GM18868 (cell line): ENCODE measurements at regions not wholly inside any gene's neighbourhood (a gene's known extent, or its start where the extent isn't known, plus 50 kb on each side); places are given as distances from the start of the nearest gene placed in this dataset.
"Not testable (repeated sequence)": the region's sequence is repeated elsewhere in the genome, so short reads cannot be mapped to it uniquely, and the experiment has no call there.

Experiments used
- ATAC-seq: cut with Tn5 transposase; IDR thresholded peaks from one replicate; pipeline ENCODE4 v1.9.1; 2021; ENCODE audit warnings: mild to moderate bottlenecking, moderate library complexity; ENCODE audit not compliant: unreplicated experiment

DNA sequence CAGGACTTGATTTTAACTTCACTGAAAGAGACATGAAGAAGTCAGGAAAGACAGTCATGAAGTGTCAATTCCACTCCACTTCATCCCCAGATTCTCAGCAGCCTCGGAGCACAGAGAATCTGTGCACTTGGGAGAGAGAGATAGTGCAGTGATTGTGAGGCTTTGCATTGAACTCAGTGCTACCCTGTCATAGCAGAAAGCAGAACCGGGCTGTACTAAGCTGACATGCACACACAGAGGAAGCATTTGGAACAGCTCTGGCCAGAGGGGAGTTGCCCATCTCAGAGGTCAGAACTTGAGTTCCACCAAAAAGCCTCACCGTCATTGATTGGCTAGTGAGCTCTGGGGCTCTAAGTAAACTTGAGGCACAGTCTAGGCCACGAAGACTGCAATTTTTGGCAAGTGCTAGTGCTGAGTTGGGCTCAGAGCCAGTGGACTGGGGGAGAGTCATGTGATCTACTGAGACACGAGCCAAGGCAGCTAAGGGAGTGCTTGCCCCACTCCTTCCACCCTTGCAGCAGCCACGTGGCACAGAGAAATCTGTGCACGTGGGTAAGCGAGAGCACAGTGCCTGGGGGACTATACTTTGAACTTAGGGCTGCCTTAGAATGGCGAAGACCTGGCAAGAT is 810.2 kb upstream of the ADAMTS5 start:
- no peak for ATAC-seq

DNA sequence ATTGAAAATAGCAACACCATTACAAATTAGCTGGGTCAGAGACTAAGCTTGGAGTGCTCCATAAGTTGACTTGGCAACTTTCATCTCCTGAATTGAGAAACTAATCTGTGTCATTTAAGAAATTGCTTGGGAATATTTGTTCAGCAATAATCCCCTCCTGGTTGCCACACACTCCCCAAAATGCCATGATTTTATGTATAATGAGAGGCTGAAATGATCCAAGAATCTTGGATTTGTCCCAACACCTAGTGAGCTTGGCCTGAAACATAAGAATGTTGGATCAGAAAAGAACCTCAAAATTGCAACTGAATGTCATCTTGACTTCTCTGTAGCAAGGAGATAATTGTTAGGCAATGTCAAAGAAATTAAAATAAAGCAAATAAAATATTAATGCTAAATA is 805.9 kb upstream of the ADAMTS5 start:
- no peak for ATAC-seq

DNA sequence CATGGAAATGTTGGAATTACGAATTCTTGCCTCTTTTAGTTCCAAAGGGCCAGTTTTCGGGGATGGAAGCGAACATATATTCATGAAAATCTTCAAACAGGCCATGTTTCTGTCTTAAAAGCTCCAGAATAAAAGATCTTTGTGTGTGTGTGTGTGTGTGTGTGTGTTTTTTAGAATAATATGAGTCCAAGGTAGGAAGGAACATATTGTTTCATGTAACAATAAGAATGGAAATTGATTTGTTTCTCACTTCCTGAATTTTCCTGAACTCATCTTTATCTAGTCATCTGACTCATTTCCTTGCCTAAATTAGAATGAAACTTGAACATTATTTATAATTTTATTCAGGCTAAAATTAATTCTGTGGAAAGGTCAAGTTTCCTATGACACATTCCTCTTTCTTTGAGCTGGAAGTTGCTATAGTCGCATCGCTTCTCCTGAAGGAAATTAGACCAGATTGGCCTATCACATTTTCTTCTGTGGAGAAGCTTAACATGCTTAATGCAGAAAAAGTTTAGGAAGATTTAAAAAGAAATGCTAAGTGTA is 805.1 kb upstream of the ADAMTS5 start:
- ATAC-seq, result no peak

DNA sequence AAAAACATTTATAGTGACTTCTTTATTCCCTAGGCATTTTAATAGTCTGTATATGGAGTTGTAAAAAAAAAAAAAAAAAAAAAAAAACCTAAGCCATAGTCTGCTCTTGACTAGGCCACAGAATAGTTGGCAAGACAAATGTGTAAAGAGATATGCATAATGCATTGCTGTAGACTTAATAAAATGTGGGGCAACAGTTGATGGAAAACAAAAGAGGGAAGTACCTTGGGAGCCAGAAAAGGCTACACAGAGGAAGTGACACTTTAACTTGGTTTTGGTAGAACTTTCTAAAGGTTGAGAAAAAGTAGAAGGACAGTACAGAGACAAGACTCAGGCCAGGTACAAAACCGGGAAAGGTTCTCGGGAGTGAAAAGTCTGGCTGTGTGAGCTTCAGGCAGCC is 802.9 kb upstream of the ADAMTS5 start:
- ATAC-seq, result no peak

- not testable (repeated sequence) for ATAC-seq
Measured at GRCh38 chr21:27768046-27768637, 801.3 kb upstream of the ADAMTS5 start.

DNA sequence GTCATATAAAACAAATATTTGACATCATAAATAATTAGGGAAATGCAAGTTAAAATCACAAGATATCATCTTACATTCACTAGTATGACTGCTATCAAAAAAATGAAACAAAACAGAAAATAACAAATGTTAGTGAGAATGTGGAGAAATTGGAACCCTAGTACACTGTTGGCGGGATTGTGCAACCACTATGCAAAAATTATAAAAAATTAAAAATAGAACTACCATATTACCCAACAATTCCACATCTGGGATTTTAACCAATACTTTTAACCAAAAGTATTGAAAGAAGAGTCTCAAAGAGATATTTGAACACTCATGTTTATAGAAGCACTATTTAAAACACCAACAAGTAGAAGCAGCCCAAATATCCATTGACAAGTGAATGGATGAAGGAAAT is 797.2 kb upstream of the ADAMTS5 start:
- ATAC-seq, result no peak

GRCh38 chr21:27761623-27762022 is 794.7 kb upstream of the ADAMTS5 start:
- no peak for ATAC-seq

GRCh38 chr21:27759820-27760219 is 792.9 kb upstream of the ADAMTS5 start:
- no peak for ATAC-seq

DNA sequence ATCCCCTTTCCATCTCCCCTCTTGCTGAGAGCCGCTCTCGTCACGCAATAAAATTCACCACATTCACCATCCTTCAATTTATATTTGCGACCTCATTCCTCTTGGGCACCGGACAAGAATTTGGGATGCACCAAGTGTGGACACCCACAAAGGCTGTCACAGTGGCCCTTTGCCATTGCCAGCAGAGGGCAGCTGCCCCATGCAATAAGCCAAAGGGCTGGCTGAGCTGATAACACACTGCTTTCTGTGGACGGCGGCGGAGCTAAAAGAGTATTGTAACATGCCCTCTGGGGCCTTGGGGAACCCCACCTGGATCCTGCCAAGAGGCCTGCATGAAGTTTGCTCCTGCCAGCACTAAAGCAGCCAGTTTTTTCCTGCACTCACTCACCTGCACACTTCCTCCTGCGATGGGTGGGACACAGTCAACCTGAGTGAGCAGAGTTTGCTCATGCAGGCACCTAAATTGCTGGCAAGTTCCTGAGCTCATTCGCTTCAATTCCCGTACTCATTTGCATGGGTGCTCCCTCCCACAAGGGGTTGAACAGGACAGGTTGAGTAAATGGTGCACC is 792.3 kb upstream of the ADAMTS5 start:
- ATAC-seq, result no peak

- no peak for ATAC-seq
Measured at GRCh38 chr21:27756191-27756590, 789.3 kb upstream of the ADAMTS5 start.

- ATAC-seq, result no peak
Measured at GRCh38 chr21:27743971-27744564, 777.2 kb upstream of the ADAMTS5 start.

DNA sequence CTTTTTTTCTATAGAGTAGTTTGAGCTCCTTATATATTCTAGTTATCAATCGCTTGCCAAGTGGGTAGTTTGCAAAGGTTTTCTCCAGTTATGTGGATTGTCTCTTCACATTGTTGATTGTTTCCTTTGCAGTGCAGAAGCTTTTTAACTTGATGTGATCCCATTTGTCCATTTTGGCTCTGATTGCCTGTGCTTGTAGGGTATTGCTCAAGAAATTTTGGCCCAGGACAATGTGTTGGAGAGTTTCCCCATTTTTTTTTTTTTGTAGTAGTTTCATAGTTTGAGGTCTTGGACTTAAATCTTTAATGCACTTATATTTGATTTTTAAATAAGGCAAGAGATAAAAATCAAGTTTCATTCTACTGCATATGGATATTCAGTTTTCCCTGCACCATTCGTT is 774.8 kb upstream of the ADAMTS5 start:
- ATAC-seq, result no peak

DNA sequence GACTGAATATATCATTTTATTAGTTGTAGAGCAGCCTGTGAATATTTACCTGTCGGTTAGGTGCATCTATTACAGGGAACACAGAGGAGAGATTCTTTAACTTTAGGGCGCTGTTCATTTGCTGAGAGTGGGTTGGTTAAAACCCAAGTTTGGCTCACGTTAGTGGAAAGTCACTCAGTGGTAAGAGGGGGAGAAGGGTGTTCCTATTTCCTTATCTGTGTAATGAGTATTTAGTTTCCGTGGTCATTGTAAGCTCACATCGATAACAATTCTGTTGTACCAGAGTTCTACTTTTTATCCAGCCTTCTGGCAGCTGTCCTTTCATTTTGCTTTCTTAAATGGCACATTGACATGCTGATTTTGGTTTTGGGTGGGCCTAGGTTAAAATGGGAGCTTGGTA is 773.2 kb upstream of the ADAMTS5 start:
- ATAC-seq, result no peak

DNA sequence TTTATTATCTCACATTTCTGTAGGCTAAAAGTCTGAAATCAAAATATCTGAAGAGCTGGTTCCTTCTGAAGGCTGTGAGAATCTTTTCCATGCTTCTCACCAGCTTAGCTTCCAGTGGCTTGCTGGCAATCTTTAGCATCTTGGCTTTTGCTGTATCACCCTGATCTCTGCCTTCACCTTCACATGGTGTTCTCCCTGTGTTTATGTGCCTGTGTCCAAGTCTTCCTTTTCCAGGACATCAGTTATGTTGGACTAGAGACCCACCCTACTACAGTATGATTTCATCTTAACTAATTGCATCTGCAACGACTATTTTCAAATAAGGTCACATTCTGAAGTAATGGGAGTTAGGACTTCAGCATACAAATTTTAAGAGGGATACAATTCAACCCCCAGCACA is 772.3 kb upstream of the ADAMTS5 start:
- no peak for ATAC-seq

DNA sequence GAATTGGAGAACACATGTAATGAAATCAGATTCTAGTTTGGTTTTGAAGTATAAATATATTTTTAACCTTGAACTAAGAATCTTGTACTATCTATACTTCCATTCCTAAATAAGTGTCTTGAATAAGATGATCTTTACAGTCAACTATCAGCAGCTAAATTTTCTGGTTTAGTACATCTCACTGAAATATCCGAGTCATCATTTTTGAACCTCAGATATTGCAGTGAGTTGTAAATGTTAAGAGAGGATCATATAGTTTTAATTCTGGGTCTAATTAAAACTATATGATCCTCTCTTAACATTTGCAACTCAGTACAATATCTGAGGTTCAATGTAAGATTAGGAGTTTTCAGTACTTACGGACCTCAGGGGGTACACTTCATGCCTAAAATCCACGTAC is 768.8 kb upstream of the ADAMTS5 start:
- no peak for ATAC-seq

- ATAC-seq, result no peak
Measured at GRCh38 chr21:27734146-27734545, 767.3 kb upstream of the ADAMTS5 start.

DNA sequence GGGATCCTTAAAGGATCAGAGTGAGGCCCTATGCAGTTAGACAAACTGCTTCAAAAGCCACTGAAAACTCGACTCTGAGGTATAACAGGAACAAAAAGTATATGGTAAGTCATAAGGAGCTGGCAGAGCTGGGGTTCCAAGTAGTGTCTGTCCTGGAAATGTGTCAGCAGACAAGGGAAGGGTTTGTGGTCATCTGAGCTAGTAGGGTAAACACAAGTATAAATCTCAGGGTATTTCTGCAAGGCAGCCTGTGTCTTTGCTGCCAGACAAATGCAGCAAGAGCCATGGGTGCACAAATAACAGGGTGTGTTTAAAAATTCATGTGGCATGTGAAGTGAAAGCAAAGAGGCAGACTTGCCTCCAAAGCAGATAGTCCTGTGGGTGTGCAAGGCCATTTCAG is 759.0 kb upstream of the ADAMTS5 start:
- ATAC-seq, result no peak

DNA sequence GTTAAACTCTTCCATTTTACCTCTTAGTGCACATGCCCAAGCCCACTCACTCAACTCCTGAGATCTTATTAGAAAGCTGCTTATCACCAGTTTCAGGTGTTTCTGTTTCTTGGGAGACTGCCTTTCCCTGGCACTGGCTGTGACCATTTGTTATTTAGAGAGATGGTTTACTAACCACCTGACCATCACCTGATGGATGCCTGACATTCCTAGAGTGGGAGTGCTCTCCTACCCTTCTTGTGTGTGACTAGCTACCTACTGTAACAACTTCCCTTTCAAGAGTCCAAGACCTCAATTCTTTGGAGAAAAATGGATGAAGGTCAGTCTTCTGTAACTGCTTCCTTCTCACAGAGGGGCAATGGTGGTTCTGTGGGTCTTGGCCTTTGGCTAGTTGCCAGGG is 755.2 kb upstream of the ADAMTS5 start:
- ATAC-seq, result no peak

DNA sequence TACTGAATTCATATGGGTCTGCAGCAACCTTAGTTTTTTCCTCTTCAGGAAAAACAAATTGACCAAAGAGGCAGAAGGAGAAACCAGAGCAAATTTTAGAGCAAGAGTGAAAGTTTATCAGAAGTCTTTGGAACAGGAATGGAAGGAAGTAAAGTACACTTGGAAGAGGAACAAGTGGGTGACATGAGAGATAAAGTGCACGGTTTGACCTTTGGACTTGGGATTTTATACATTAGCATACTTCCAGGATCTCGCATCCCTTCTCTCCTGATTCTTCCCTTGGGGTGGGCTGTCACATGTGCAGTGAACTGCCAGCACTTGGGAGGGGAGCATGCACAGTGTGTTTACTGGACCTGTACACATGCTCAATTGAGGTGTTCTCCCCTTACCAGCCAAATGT is 754.8 kb upstream of the ADAMTS5 start:
- no peak for ATAC-seq

- no peak for ATAC-seq
Measured at GRCh38 chr21:27719226-27719625, 752.3 kb upstream of the ADAMTS5 start.

- no peak for ATAC-seq
Measured at GRCh38 chr21:27715131-27715530, 748.2 kb upstream of the ADAMTS5 start.
